Stimulated activated CD8-positive, alpha-beta memory T cell treated with anti-CD3 and anti-CD28 coated beads, Interleukin-4, amount 100 ng/mL, for 4 hours (primary cell): ENCODE measurements at regions not wholly inside any gene's neighbourhood (a gene's known extent, or its start where the extent isn't known, plus 50 kb on each side); places are given as distances from the start of the nearest gene placed in this dataset.
"Not testable (repeated sequence)": the region's sequence is repeated elsewhere in the genome, so short reads cannot be mapped to it uniquely, and the experiment has no call there.

Experiments
- DNase-seq, 2 donors: peaks; one replicate each; pipeline ENCODE4 v3.0.0-alpha.2; 2020; ENCODE audit warnings: low read depth in 2 of 2, low spot score in 1 of 2

DNA sequence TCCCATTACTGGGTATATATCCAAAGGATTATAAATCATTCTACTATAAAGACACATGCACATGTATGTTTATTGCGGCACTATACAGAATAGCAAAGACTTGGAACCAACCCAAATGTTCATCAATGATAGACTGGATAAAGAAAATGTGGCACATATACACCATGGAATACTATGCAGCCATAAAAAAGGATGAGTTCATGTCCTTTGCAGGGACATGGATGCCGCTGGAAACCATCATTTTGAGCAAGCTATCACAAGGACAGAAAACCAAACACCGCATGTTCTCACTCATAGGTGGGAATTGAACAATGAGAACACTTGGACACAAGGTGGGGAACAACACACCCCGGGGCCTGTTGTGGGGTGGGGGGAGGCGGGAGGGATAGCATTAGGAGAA lies 57.0 kb upstream of the NEUROD1 start:
- not testable (repeated sequence) for DNase-seq

DNA sequence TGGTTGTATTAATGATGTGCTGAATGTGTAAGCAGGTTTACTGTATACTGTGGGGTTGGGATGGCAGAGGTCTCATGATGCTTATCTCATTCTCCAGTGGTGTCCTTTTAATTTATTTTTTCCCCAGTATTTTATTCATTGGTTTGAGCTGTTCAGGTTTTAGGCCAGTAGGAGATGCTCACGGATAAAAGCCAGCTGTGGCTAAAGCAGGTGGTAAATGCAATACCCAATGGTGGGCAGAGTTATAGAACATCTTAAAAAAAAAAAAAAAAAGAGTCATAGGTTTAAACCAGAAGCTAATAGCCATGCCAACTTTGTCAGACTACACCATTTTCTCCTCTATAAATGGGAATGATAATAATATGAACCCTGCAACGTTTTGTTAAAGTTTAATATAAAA lies 57.8 kb upstream of the NEUROD1 start:
- no peak for DNase-seq

- no peak for DNase-seq
Observed at GRCh38 chr2:181738563-181738962, 58.2 kb upstream of the NEUROD1 start.

DNA sequence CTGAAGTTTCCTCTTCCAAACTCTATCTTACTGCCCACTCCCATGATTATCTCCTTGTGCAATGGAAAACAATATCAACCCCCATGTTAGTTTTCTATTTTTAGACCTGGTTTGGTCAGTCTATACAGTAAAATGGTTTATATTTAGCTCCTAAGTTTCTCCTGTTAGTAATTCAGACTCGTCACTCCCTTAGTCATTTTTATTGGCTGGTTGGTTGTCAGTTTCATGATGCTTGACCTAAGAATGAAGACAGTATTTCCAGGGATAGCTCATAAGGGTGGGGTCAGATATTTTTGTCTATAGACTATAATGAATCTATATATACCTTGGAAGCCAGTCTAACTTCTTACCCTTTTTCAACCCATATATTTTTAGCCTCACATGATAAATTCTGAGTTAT lies 61.4 kb upstream of the NEUROD1 start:
- DNase-seq = no peak

- DNase-seq = no peak
Observed at GRCh38 chr2:181742361-181742760, 62.0 kb upstream of the NEUROD1 start.

- peak in 1 of 2 donors; percentile 10 for DNase-seq
Observed at GRCh38 chr2:181742922-181743722, 62.8 kb upstream of the NEUROD1 start.

GRCh38 chr2:181743723-181744031 lies 63.4 kb upstream of the NEUROD1 start:
- no peak for DNase-seq

GRCh38 chr2:181745796-181746540 lies 65.7 kb upstream of the NEUROD1 start:
- DNase-seq = no peak

- DNase-seq = no peak
Observed at GRCh38 chr2:181746844-181747243, 66.5 kb upstream of the NEUROD1 start.

- DNase-seq = no peak
Observed at GRCh38 chr2:181750305-181750704, 70.0 kb upstream of the NEUROD1 start.

DNA sequence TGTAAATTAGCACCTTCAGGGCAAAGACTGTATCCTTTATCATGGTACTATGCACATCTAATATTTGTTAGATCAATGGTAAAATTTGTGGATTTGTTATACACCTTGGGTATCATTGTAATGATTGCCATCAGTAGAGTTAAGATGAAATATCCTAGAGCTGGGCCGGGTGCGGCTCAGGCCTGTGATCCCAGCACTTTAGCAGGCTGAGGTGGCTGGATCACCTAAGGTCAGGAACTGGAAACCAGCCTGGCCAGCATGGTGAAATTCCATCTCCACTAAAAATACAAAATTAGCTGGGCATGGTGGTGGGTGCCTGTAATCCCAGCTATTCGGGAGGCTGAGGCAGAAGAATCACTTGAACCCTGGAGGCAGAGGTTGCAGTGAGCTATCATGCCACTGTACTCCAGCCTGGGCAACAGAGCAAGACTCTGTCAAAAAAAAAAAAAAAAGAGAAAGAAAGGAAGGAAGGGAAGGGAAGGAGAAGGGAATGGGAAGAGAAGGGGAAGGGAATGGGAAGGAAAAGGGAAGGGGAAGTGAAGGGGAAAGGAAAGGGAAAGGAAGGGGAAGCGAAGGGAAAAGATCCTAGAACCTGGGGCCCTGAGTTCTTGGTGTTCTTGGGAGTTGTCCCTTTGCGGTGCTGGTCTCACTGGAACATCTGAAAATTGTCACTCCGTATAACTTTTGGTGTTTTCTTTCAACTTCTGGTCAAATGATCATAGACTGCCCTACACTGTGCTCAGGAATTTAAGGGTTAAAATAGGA lies 71.1 kb upstream of the NEUROD1 start:
- no peak for DNase-seq

DNA sequence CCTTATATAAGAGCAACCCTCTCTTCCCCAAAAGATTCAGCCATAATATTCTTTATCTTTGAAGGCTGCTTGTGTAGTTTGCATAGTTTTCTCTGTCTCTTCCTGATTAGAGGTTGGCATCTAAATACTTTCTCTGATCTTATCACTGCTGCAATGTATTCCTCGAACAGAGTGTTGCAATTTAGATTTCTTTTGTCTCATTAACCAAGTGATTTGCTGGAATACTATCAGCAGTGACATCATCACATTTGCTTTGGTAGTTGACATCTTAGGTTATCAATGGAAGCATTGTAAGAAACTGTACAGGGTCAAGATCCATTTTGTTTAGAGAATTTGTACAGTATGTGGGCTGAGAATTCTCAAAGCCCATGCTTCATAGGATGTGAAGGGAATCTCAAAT lies 72.0 kb upstream of the NEUROD1 start:
- no peak for DNase-seq

- DNase-seq = no peak
Observed at GRCh38 chr2:181753686-181754085, 73.4 kb upstream of the NEUROD1 start.

DNA sequence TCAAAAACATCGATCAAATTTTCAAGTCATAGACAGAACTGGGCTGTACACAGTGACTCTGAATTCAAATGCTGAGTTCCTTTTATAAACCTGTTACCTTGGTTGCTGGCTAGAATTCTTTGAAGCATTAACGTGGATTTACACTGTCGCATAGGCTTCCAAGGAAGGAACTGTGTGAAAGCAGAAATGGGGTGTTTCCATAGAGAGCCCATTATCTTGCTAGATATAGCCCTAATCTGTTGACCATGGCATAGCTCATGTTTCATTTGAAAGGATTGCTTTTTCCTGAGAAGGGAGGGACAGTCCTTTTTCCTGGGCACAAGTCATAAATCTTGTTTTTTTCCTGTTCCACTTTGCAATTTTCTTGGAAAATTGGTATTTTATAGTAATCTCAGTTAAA lies 73.8 kb upstream of the NEUROD1 start:
- DNase-seq = no peak

GRCh38 chr2:181755181-181755580 lies 74.9 kb upstream of the NEUROD1 start:
- no peak for DNase-seq

DNA sequence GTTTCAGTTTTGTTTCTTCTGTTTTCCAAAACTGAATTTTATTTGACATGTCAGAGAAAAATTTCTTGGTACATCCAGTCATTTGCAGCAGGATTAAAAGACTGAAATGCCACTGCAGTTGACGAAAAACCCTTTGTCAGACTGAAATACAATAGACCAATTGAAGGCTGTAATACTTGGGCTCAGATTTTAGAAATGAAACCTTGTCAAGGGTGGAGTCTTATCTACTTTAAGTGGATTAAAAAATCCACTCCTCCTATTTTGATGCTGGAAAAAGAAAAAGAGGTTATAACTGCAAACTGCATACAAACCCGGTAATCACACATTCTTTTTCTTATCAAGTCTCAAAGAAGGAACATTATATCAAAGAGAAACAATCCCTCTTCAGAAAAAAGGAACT lies 80.2 kb upstream of the NEUROD1 start:
- DNase-seq = no peak

- no peak for DNase-seq
Observed at GRCh38 chr2:181761175-181761574, 80.9 kb upstream of the NEUROD1 start.

- DNase-seq = no peak
Observed at GRCh38 chr2:181762000-181762399, 81.7 kb upstream of the NEUROD1 start.

- no peak for DNase-seq
Observed at GRCh38 chr2:181762848-181763247, 82.5 kb upstream of the NEUROD1 start.

DNA sequence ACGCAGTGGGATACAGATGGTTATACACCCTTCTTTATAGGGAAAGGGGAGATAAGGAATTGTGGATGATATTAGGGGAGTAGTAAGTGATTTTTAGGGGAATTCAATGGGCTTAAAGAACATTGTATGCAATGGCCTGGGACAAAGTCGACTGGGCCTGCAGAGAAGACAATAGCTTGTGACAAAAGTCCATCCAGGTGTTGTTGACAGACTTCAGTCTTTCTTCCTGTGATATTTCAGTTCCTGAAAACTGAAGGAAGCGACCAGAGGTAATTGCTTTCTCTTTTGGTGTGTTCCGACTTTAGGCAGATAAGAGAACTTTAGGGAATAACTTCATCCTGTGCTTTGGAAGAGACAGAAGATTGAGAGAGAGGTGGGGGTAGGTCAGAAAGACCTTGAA lies 83.1 kb upstream of the NEUROD1 start:
- no peak for DNase-seq

DNA sequence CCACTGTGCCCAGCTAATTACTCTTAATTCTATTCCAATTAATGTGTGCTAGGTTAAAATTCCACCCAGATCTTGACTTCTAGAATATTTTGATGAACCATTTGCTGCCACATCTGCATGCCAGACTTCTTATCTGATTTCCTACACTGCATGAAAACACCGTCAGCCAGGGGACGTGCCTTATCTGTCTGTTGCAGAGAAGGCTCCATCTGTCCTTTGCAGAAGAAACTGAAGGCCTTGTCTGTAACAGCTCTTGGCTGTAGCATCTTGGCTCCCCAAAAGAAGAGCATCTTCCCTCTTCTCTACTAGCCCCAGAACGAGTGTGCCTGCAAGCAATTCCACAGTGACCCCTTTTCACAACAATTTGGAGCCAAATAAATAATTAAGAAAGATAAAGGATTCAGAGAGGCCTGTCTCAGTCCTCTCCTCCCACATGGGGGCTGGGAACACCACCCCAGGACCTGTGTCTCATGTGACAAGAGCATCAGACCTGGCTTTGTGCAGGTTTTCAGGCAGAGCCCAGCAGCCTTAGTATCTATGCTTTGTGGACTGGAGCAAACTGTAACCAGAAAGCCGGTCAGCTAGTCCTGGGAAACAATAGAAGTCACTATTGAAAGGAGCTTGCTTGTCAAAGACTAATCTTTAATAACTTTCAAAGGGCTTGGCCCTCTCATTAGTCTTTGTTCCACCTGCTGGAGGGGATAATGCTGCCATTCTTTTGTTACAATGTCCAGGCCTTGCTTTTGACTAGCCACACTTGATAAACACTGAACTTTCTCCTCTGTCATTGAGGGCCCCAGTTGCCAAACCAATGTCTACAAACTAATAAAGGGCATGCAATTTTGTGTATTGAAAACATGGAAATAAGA lies 84.0 kb upstream of the NEUROD1 start:
- DNase-seq = no peak
